GM21423 (cell line): ENCODE measurements at regions not wholly inside any gene's neighbourhood (a gene's known extent, or its start where the extent isn't known, plus 50 kb on each side); places are given as distances from the start of the nearest gene placed in this dataset.
"Not testable (repeated sequence)": the region's sequence is repeated elsewhere in the genome, so short reads cannot be mapped to it uniquely, and the experiment has no call there.

Source experiments
- ATAC-seq: cut with Tn5 transposase; IDR thresholded peaks from one replicate; pipeline ENCODE4 v1.9.1; 2021; ENCODE audit warnings: mild to moderate bottlenecking, moderate library complexity; ENCODE audit not compliant: unreplicated experiment

- ATAC-seq, result no peak
These were observed 82.5 kb upstream of the SERPINE2 start for GRCh38 chr2:224121406-224122067.

- no peak for ATAC-seq
These were observed 81.9 kb upstream of the SERPINE2 start for GRCh38 chr2:224120986-224121385.

GRCh38 chr2:224119846-224120245 lies 80.8 kb upstream of the SERPINE2 start:
- ATAC-seq, result not testable (repeated sequence)

DNA sequence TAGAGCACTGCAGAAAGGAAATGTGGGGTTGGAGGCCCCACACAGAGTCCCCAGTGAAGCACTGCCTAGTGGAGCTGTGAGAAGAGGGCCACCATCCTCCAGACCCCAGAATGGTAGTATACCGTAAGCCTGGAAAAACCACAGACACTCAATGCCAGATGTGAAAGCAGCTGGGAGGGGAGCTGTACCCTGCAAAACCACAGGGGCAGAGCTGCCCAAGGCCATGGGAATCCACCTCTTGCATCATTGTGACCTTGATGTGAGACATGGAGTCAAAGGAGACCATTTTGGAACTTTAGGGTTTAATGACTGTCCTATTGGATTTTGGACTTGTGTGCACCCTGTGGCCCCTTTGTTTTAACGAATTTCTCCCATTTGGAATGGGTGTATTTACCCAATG lies 75.3 kb upstream of the SERPINE2 start:
- no peak for ATAC-seq

DNA sequence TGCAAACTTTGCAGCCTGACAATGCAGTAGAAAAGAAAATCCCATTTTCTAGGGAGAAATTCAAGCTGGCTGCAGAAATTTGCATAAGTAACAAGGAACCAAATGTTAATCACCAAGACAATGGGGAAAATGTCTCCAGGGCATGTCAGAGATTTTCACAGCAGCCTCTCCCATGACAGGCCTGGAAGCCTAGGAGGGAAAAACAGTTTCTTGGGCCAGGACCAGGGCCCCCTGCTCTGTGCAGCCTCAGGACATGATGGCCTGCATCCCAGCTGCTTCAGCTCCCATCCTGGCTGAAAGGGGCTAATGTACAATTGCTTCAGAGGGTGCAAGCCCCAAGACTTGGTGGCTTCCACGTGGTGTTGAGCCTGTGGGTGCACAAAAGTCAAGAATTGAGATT lies 74.8 kb upstream of the SERPINE2 start:
- not testable (repeated sequence) for ATAC-seq

DNA sequence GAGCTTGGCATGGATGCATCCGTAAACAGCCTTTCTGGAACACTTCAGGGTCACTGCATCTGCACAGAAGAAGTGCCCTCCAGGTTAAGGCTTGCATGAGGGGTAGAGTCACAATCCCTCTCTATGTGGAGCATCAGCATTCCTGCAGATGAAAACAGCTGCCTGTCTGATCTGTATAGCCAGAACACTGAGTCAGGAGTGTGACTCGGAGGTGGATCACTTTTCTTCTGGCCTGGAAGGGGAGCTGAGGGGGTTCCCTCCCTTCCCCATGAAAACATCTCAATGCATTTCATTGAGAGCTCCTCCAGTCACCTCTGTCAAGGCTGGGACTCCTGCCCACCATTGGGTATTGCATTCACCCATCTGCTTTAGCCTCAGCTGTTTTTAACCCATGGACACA lies 72.5 kb upstream of the SERPINE2 start:
- ATAC-seq, result no peak

GRCh38 chr2:224110811-224111210 lies 71.7 kb upstream of the SERPINE2 start:
- no peak for ATAC-seq

DNA sequence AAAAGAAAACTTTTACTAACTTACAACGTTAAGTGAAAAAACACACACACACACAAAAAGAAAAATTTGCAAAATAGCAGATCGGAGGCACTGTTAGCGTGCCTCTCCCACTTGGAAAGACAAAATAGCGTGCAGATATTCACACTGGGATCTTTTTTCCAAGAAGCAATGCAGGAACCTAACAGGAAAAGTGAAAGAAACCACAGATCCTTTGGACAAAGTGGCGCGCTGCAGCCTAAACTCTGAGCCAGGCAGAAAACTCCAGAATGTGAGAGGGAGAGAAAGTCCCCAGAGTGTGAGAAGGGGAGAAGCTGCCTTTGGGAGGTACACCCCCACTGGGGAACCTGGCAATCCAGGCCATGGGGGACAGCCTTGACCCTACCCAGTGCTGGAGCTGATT lies 70.7 kb upstream of the SERPINE2 start:
- ATAC-seq, result no peak

- ATAC-seq, result no peak
These were observed 67.7 kb upstream of the SERPINE2 start for GRCh38 chr2:224106794-224107193.

DNA sequence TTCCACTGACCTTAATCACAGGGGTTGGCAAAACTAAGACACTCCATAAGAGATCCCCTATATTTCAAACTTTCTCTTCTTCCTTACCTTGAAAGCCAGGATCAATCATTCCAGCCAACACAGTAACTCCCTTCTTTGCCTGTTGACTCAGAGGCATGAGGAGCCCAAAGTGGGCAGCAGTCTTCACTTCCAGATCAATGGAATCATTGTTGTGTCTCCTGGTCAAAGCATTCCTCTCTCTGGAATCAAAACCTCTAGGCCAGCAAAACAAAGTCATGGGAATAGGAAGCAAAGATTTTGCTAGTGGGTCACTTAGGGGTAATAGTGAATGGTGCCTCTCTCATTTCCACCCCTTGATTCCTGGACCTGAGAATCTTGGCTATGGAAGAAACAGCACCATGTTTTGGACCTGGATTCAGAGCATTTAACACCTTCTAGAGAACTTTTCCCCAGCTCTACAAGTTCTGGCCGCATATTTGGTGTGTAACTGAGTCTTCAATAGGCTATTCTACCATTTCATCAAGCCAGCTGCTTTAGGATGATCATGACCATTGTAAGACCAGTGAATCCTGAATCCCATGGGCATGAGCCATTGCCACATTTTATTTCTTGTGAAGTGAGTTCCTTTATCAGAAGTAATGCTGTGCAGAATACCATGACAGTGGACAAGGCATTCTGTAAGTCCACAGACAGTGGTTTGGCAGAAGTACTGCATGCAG lies 65.7 kb upstream of the SERPINE2 start:
- ATAC-seq, result no peak

GRCh38 chr2:224103651-224104050 lies 64.6 kb upstream of the SERPINE2 start:
- no peak for ATAC-seq

DNA sequence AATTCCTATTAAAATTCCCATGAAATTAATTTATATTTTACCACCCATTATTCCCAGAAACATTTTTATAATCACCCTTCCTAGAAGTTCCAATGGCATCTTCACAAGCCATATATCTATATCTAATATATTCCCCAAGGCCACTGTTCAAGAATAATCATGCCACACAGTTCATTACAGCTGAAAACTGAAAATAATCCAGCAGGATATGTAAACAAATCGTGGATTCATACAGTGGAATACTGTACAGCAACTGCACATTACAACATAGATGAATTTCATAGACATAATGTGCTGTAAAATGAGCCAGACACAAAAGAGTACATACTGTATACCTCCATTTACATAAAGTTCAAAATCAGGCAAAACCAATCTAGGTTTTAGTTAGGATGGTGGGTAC lies 63.9 kb upstream of the SERPINE2 start:
- ATAC-seq, result no peak

GRCh38 chr2:224101820-224102630 lies 62.9 kb upstream of the SERPINE2 start:
- ATAC-seq, result no peak

DNA sequence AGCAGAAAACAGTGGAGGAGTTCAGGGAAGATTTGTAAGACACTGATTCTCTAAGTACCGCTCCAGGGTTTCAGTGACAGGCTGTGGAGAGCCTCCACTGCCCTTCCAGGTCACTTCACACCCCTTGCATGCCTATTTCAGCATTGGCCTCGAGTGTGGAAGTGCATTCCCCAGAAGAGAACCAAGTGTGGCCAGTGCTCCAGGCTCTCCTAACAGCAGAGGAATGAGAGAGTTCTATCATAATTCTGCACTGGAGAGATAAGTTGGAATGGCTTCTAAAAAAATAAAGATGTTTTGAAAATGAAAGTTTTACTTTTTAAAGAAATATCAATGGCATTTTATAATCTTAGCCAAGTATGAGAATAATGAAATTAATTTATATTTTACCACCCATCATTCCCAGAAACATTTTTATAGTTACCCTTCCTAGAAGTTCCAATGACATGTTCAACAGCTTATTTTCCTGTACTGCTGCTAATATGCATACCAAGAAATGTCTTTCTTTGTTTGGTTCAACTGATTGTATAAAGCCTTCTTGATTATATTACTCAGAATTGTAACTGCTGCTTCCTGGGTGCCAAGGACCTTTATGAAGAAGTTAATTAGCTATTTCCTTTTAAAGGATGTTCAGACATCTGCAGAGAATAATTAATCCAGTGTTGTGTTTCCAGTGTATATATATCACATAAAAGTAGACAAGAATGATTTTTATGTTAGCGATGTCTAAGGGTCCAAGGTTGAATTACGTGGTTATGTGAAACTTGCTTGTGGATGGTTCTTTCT lies 61.0 kb upstream of the SERPINE2 start:
- ATAC-seq, result no peak

DNA sequence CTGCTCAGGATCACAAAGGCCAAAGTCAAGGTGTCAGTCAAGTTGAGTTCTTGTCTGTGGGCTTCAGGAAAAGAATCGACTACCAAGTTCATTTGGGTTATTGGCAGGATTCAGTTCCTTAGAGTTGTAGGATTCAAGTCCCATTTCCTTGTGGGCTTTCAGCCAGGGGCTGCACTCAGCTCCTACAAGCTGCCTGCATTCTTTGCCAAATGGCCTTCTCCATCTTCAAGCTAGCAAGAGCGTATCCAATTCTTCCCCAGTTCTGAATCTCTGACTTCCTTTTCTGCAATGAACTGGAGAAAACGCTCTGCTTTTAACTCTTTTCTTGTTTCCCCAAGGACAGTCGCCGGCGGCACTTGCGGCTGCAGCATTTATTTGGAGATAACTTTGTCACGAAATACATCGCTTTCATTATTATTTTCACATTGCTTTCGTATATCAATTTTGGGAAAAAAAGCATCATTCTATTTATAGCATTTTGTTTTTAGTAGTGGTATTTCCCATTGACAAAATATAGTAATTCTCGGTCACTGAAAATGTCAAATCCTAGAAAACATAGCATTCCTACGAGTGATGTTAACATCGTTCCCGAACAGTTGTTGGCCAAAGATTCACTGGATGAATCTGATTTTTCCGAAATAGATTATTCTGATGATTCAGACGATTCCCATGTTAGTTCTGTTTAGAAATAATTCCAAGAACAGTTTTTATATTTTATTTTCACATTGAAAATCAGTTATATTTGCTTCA lies 59.6 kb upstream of the SERPINE2 start:
- no peak for ATAC-seq

- ATAC-seq, result no peak
These were observed 55.3 kb upstream of the SERPINE2 start for GRCh38 chr2:224094413-224094812.

GRCh38 chr2:224091671-224092070 lies 52.6 kb upstream of the SERPINE2 start:
- not testable (repeated sequence) for ATAC-seq

DNA sequence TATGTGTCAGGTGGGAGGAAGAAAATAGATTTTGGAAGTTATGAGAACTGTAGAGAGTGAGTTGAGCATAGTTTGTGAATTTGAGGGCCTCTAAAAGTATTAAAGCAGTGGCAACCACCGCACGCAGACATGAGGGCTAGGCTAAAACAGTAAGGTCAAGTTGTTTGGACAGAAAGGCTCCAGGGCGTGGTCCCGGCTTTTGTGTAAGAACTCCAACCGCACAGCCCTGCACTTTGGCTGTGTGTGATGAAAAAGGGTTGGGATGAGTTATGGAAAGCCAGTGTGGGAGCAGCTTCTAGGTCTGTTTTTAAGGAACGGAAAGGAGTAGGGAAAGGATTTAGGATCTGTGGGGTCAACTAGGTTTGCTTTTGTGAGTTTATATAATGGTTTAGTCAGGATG lies 50.5 kb upstream of the SERPINE2 start:
- ATAC-seq, result not testable (repeated sequence)
